PFSK-1 (cell line): ENCODE measurements at regions not wholly inside any gene's neighbourhood (a gene's known extent, or its start where the extent isn't known, plus 50 kb on each side); places are given as distances from the start of the nearest gene placed in this dataset.

ENCODE experiments used
- FOXP2 ChIP-seq: optimal IDR thresholded peaks from 2 replicates; pipeline ENCODE3; 2011; ENCODE audit warnings: borderline replicate concordance, control low read depth, inconsistent platforms; ENCODE audit not compliant: insufficient read depth; ENCODE audit errors: extremely low read length, extremely low read depth
- POLR2AphosphoS5 ChIP-seq: IDR thresholded peaks from 2 replicates; pipeline ENCODE4 v1.6.1; 2012; ENCODE audit warnings: low read depth, mild to moderate bottlenecking, control low read depth, low read length, moderate library complexity
- SIN3A ChIP-seq: IDR thresholded peaks from 2 replicates; pipeline ENCODE4 v1.6.1; 2012; ENCODE audit warnings: mild to moderate bottlenecking, low read length, moderate library complexity, borderline replicate concordance; ENCODE audit not compliant: insufficient read depth

DNA sequence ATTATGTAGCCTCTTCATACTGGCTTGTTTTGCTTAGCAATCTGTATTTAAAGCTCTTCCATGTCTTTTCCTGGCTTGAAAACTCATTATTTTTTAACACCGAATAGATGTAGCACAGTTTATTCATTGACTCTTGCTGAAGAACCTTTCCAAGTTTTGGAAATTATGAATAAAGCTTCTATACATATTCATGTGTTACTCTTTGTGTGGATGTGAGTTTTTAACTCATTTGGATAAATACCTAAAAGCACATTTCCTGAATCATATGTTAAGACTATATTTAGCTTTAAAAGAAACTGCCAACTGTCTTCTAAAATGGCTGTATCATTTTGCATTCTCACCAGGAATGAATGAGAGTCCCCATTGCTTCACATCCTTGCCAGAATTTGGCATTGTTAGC, 2061.7 kb upstream of the AGA start:
- TF ChIP-seq SIN3A (no peak), POLR2AphosphoS5 (no peak), FOXP2 (no peak)
